Adrenal gland (tissue), 9 donors: ENCODE measurements at regions not wholly inside any gene's neighbourhood (a gene's known extent, or its start where the extent isn't known, plus 50 kb on each side); places are given as distances from the start of the nearest gene placed in this dataset.

Source experiments
- DNase-seq, 7 donors: peaks; one replicate each; pipeline ENCODE4 v3.0.0-alpha.2; 2019 to 2020
- H3K27ac ChIP-seq, 5 donors: fragments of 200-600 bp; sonication (generic) in 4 of 5; 1 replicate in 3 of 5; 2 replicates in 2 of 5; pipeline versions ENCODE4 v1.5.1 to v1.8.0; 2016 to 2020; ENCODE audit warnings: mild to moderate bottlenecking in 1 of 5
- H3K27me3 ChIP-seq: fragments of 200-600 bp; 2 replicates; pipeline ENCODE4 v1.8.0; 2021
- H3K36me3 ChIP-seq, 2 donors: fragments of 200-600 bp; replicated peaks in 1 of 2; 1 replicate in 1 of 2; 2 replicates in 1 of 2; pipeline versions ENCODE4 v1.5.1 to v1.8.0; 2018 to 2022
- H3K4me1 ChIP-seq, 2 donors: fragments of 200-600 bp; replicated peaks in 1 of 2; 1 replicate in 1 of 2; 2 replicates in 1 of 2; pipeline versions ENCODE4 v1.5.1 to v1.8.0; 2018 to 2021
- H3K4me3 ChIP-seq, 4 donors: fragments of 200-600 bp; sonication (generic) in 3 of 4; one replicate each; pipeline ENCODE4 v1.5.1; 2016 to 2018
- H3K9me3 ChIP-seq, 3 donors: fragments of 200-600 bp; sonication (generic) in 1 of 3; replicated peaks in 1 of 3; 1 replicate in 2 of 3; 2 replicates in 1 of 3; pipeline versions ENCODE4 v1.5.1 to v1.8.0; 2016 to 2021
- CTCF ChIP-seq, 6 experiments: fragments of 450-650 bp in 4 of 6; fragments of 200-600 bp in 2 of 6; sonication (generic) in 1 of 6; IDR thresholded peaks; 1 replicate in 5 of 6; 2 replicates in 1 of 6; pipeline versions ENCODE4 v1.5.1 to v1.8.0; 2016 to 2021; ENCODE audit warnings: antibody characterized with exemption in 6 of 6, mild to moderate bottlenecking in 2 of 6, moderate library complexity in 1 of 6
- POLR2A ChIP-seq, 2 donors: fragments of 450-650 bp; IDR thresholded peaks; one replicate each; pipeline ENCODE4 v1.6.1; 2017; ENCODE audit warnings: antibody characterized with exemption in 2 of 2, mild to moderate bottlenecking in 2 of 2, moderate library complexity in 1 of 2
- WGBS, 4 donors: extraction: QIAGEN DNeasy Blood & Tissue Kit in 2 of 4; methylation state at CpG; one replicate each; pipeline versions ENCODE4 v1.1.5 to v1.1.7; 2013 to 2017; 5-methylcytosine and 5-hydroxymethylcytosine counted together
- intact Hi-C, 2 donors: fragments of 100-400 bp; cut with DNase I; formaldehyde crosslinking; loops; one replicate each; pipeline versions ENCODE4 v1.14.1 to v1.15.0; 2022 to 2023
- donor health status: healthy with polysubstance abuse.
- donor health status: Bipolar disorder and iron deficiency.
- donor health status: DM: yes; HTN: yes; CAD: no.
- donor health status: DM: no; HTN: no; CAD: no.
- donor health status: DM: no; HTN: no; CAD: no.

GRCh38 chr2:60302377-60303126 lies 250.9 kb downstream of the BCL11A start:
- H3K9me3 ChIP-seq: no peaks in the 10 kb centered on the region

DNA sequence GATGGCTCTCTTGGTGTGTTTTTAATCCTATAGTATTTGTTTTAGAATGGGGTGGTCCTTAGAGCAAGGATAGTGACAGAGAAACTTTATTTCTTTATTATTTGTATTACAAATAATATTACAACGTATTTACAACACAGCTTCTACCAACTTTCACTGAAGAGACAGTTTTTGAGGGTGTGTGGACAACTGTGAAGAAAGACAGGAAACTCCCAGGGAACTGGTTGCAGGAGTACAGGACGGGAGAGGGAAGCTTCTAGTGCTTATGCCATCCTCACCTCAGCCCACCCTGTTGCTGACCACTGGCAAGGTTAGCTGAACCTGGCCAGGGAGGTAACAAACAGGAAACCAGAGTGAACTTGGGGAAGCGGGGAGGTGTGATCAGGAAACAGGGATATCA lies 251.7 kb downstream of the BCL11A start:
- 63 to 82% (median 73%) methylated on average over 3 of the region's 3 CpGs for WGBS, 4 donors
- DNase-seq: no peak

More at GRCh38 chr2:60302377-60303126, 250.9 kb downstream of the BCL11A start:
- no peak for DNase-seq
- intact Hi-C loops: no loop called here
- H3K4me1 ChIP-seq: no peaks in the 10 kb centered on the region
- TF ChIP-seq POLR2A (IDR thresholded peaks at IDR 0.05): no peak
- no peak for TF ChIP-seq CTCF (IDR thresholded peaks at IDR 0.05)
- 84 to 93% (median 87%) methylated on average over 6 of the region's 6 CpGs for WGBS, 4 donors
- no peaks in the 10 kb centered on the region for H3K36me3 ChIP-seq
- no peak overlapping the region for H3K27ac ChIP-seq
- H3K4me3 ChIP-seq: no peak overlapping the region
- no peaks in the 10 kb centered on the region for H3K27me3 ChIP-seq

DNA sequence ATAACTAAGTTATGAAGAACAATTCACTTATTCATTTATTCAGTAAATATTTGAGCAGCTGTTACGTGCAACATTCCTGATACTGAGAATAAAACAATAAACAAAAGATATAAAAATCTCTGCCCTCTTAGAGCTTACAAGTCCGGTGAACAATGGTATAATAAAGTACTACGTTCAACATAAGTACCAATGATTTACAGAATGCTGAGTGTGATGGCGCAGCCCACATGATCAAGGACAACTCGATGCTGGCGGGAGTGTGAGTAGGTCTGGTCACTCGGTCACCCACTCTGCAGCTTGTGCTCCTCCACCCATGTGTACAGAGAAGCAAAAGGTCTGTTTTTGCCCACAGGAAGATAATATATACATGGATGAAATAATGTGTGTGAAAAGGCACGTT lies 254.3 kb downstream of the BCL11A start:
- Histone ChIP-seq H3K27me3 (peaks cover 3% of the 10 kb centered on the region), H3K9me3 (no peaks in the 10 kb centered on the region), H3K36me3 (no peaks in the 10 kb centered on the region), H3K27ac (no peak overlapping the region), H3K4me3 (no peak overlapping the region), H3K4me1 (no peaks in the 10 kb centered on the region)
- DNase-seq: no peak
- intact Hi-C loops: no loop called here
- 84 to 88% (median 85%) methylated on average over 8 of the region's 8 CpGs for WGBS, 4 donors
- TF ChIP-seq CTCF (IDR thresholded peaks at IDR 0.05) (no peak), POLR2A (IDR thresholded peaks at IDR 0.05) (no peak)

More for the DNA sequence above, 251.7 kb downstream of the BCL11A start:
- H3K27me3 ChIP-seq: no peaks in the 10 kb centered on the region
- H3K9me3 ChIP-seq: no peaks in the 10 kb centered on the region
- H3K4me3 ChIP-seq: no peak overlapping the region
- H3K36me3 ChIP-seq: no peaks in the 10 kb centered on the region
- H3K27ac ChIP-seq: no peak overlapping the region
- intact Hi-C loops: no loop called here
- no peaks in the 10 kb centered on the region for H3K4me1 ChIP-seq
- TF ChIP-seq CTCF (IDR thresholded peaks at IDR 0.05): no peak

- H3K36me3 ChIP-seq: no peaks in the 10 kb centered on the region
- H3K4me1 ChIP-seq: no peaks in the 10 kb centered on the region
- no peak for DNase-seq
- H3K4me3 ChIP-seq: no peak overlapping the region
- H3K9me3 ChIP-seq: no peaks in the 10 kb centered on the region
- no peak for TF ChIP-seq POLR2A (IDR thresholded peaks at IDR 0.05)
- TF ChIP-seq CTCF (IDR thresholded peaks at IDR 0.05): no peak
- H3K27me3 ChIP-seq: peaks cover 6% of the 10 kb centered on the region
- no peak overlapping the region for H3K27ac ChIP-seq
- WGBS, 4 donors: 84 to 85% (median 85%) methylated on average over 20 of the region's 20 CpGs
- intact Hi-C loops: no loop called here
These were observed 255.3 kb downstream of the BCL11A start for GRCh38 chr2:60298006-60298696.
